ENCODE measurements at regions not wholly inside any gene's neighbourhood (a gene's known extent, or its start where the extent isn't known, plus 50 kb on each side); places are given as distances from the start of the nearest gene placed in this dataset.

DNA sequence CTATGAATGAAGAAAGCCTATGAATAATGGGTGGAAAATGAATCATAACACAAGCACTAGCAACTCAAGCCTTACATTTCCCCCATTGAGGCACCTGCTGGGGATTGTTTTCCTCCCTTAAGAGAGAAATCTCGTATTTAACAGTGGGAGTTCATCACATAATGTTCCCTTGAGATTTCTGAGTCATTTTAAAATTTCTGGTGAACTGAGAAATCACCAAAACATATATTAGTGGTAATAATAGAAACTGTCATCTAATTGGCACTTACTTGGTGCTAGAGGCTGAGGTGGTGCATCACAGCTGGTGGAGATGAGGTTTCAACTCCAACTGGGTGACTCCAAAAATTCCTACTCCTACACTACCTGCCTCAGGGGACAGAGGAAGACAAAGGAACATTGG lies 561.3 kb upstream of the LCORL start:
- H3K27me3 ChIP-seq (replicated peaks; ENCODE audit: insufficient read depth, low read depth, low read length, poor library complexity) = no peaks in the 10 kb centered on the region
- DNase-seq (ENCODE audit: low spot score) = peak; percentile 35
- no peaks in the 10 kb centered on the region for H3K9me3 ChIP-seq (ENCODE audit: low read depth, low read length, poor library complexity, severe bottlenecking)
- intact Hi-C loops (cut with micrococcal nuclease; ENCODE audit: unreplicated experiment) = no loop called here
- ChIA-PET CTCF (interaction anchor here (0.6 kb wide), 1 partner anchor 10 kb away, joined by 9 read pairs; no protein-coding TSS in a partner anchor), POLR2A (ENCODE audit: low non-redundant PET) (no interaction called here)
- no peaks in the 10 kb centered on the region for H3K36me3 ChIP-seq (ENCODE audit: insufficient read depth, low read length, poor library complexity, severe bottlenecking)
- no peak overlapping the region for H3K27ac ChIP-seq (ENCODE audit: low read depth, low read length, poor library complexity, severe bottlenecking)
- TF ChIP-seq EZH2 (IDR thresholded peaks at IDR 0.05; ENCODE audit: borderline replicate concordance, low read depth, low read length, poor library complexity, severe bottlenecking) = no peak
- TF ChIP-seq, protein P1, sequence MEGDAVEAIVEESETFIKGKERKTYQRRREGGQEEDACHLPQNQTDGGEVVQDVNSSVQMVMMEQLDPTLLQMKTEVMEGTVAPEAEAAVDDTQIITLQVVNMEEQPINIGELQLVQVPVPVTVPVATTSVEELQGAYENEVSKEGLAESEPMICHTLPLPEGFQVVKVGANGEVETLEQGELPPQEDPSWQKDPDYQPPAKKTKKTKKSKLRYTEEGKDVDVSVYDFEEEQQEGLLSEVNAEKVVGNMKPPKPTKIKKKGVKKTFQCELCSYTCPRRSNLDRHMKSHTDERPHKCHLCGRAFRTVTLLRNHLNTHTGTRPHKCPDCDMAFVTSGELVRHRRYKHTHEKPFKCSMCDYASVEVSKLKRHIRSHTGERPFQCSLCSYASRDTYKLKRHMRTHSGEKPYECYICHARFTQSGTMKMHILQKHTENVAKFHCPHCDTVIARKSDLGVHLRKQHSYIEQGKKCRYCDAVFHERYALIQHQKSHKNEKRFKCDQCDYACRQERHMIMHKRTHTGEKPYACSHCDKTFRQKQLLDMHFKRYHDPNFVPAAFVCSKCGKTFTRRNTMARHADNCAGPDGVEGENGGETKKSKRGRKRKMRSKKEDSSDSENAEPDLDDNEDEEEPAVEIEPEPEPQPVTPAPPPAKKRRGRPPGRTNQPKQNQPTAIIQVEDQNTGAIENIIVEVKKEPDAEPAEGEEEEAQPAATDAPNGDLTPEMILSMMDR (conservative IDR thresholded peaks at IDR 0.05; ENCODE audit: low read depth, low read length) = no peak
- BruUV-seq (replicated peaks) = no TSS peak
- no peaks in the 10 kb centered on the region for H3K4me1 ChIP-seq (ENCODE audit: insufficient read depth, low read length, poor library complexity, severe bottlenecking)
- no peak overlapping the region for H3K4me3 ChIP-seq (ENCODE audit: low read depth, low read length, poor library complexity, severe bottlenecking)

DNA sequence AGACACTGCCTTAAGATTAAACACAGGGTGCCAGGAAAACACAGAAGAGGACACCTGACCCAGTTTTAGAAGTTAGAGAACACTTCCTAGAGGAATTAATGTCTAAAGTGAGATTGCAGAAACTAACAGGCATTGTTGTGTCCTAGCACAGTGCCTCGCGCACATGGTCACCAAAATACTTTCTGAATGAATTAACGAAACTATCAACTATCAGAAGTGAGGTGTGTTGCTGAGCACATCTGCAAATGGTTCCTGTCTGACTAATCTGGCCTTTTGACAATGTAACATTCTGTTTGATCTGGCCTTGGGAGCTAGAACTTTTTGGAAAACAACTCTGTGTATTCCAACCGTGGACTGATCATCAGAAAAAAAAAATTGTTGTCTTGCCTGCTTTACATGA lies 556.8 kb upstream of the LCORL start:
- intact Hi-C loops (cut with micrococcal nuclease; ENCODE audit: unreplicated experiment) = no loop called here
- Histone ChIP-seq H3K9me3 (ENCODE audit: low read depth, low read length, poor library complexity, severe bottlenecking) (no peaks in the 10 kb centered on the region), H3K36me3 (ENCODE audit: insufficient read depth, low read length, poor library complexity, severe bottlenecking) (no peaks in the 10 kb centered on the region), H3K27ac (ENCODE audit: low read depth, low read length, poor library complexity, severe bottlenecking) (no peak overlapping the region), H3K4me3 (ENCODE audit: low read depth, low read length, poor library complexity, severe bottlenecking) (no peak overlapping the region), H3K4me1 (ENCODE audit: insufficient read depth, low read length, poor library complexity, severe bottlenecking) (no peaks in the 10 kb centered on the region), H3K27me3 (replicated peaks; ENCODE audit: insufficient read depth, low read depth, low read length, poor library complexity) (no peaks in the 10 kb centered on the region)
- no peak for DNase-seq (ENCODE audit: low spot score)
- no TSS peak for BruUV-seq (replicated peaks)
- CTCF ChIA-PET = no interaction called here
- no peak for TF ChIP-seq EZH2 (IDR thresholded peaks at IDR 0.05; ENCODE audit: borderline replicate concordance, low read depth, low read length, poor library complexity, severe bottlenecking)
- TF ChIP-seq, protein P1 (conservative IDR thresholded peaks at IDR 0.05; ENCODE audit: low read depth, low read length) = no peak
- POLR2A ChIA-PET (ENCODE audit: low non-redundant PET) = no interaction called here

DNA sequence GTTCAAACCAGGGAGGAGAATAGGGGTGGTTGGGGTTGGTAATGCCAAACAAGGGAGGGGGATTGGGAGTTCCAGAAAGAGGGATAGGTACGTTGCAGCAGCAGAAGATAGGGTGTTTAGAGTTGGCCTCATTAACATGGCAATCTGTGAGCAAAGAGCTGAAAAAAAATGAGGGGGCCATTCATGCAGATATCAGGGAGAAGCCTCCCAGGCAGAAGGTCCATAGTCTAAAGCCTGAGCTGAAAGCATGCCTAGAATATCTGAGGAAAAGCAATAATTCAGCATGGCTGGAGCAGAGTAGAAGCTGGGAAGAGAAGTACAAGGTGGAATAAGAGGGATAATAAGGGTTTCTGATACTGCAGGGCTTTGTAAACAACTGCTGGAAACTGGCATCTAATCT lies 550.9 kb upstream of the LCORL start:
- ChIA-PET CTCF (no interaction called here), POLR2A (ENCODE audit: low non-redundant PET) (no interaction called here)
- Histone ChIP-seq H3K36me3 (ENCODE audit: insufficient read depth, low read length, poor library complexity, severe bottlenecking) (no peaks in the 10 kb centered on the region), H3K4me1 (ENCODE audit: insufficient read depth, low read length, poor library complexity, severe bottlenecking) (no peaks in the 10 kb centered on the region), H3K4me3 (ENCODE audit: low read depth, low read length, poor library complexity, severe bottlenecking) (no peak overlapping the region), H3K9me3 (ENCODE audit: low read depth, low read length, poor library complexity, severe bottlenecking) (no peaks in the 10 kb centered on the region), H3K27me3 (replicated peaks; ENCODE audit: insufficient read depth, low read depth, low read length, poor library complexity) (no peaks in the 10 kb centered on the region), H3K27ac (ENCODE audit: low read depth, low read length, poor library complexity, severe bottlenecking) (no peak overlapping the region)
- BruUV-seq (replicated peaks) = no TSS peak
- no peak for DNase-seq (ENCODE audit: low spot score)
- intact Hi-C loops (cut with micrococcal nuclease; ENCODE audit: unreplicated experiment) = no loop called here
- TF ChIP-seq, protein P1 (conservative IDR thresholded peaks at IDR 0.05; ENCODE audit: low read depth, low read length) = no peak
- TF ChIP-seq EZH2 (IDR thresholded peaks at IDR 0.05; ENCODE audit: borderline replicate concordance, low read depth, low read length, poor library complexity, severe bottlenecking) = no peak
